SK-N-SH treated with all-trans-retinoic acid at 6 μM for 48 hours (cell line): ENCODE measurements at regions not wholly inside any gene's neighbourhood (a gene's known extent, or its start where the extent isn't known, plus 50 kb on each side); places are given as distances from the start of the nearest gene placed in this dataset.

Source experiments
- GLIS3 ChIP-seq: fragments of 250-450 bp; sonication (Bioruptor Pico); IDR thresholded peaks from 2 replicates; pipeline ENCODE4 v1.5.0; 2020; ENCODE audit warnings: mild to moderate bottlenecking, moderate library complexity
- ISL1 ChIP-seq: fragments of 250-450 bp; sonication (Bioruptor Pico); IDR thresholded peaks from 2 replicates; pipeline ENCODE4 v2.1.2; 2022; ENCODE audit warnings: mild to moderate bottlenecking, moderate library complexity
- OSR1 ChIP-seq: fragments of 250-450 bp; sonication (Bioruptor Pico); IDR thresholded peaks from 2 replicates; pipeline ENCODE4 v1.8.0; 2022; ENCODE audit warnings: moderate library complexity, mild to moderate bottlenecking, inconsistent platforms
- PPARA ChIP-seq: fragments of 250-450 bp; sonication (Bioruptor Pico); IDR thresholded peaks from 2 replicates; pipeline ENCODE4 v1.5.0; 2020; ENCODE audit warnings: mild to moderate bottlenecking, borderline replicate concordance
- RARB ChIP-seq: fragments of 250-450 bp; sonication (Bioruptor Pico); IDR thresholded peaks from 2 replicates; pipeline ENCODE4 v1.8.0; 2021; ENCODE audit warnings: mild to moderate bottlenecking, moderate library complexity
- TCF4 ChIP-seq: fragments of 250-450 bp; sonication (Bioruptor Pico); IDR thresholded peaks from 2 replicates; pipeline ENCODE4 v1.8.0; 2021; ENCODE audit warnings: mild to moderate bottlenecking, moderate library complexity, borderline replicate concordance
- TOX ChIP-seq: fragments of 250-450 bp; sonication (Bioruptor Pico); IDR thresholded peaks from 2 replicates; pipeline ENCODE4 v1.8.0; 2021; ENCODE audit warnings: mild to moderate bottlenecking, moderate library complexity, borderline replicate concordance
- ZC3H10 ChIP-seq: fragments of 250-450 bp; sonication (Bioruptor Pico); IDR thresholded peaks from 2 replicates; pipeline ENCODE4 v1.5.1; 2021; ENCODE audit warnings: mild to moderate bottlenecking, moderate library complexity
- ZNF565 ChIP-seq: fragments of 450-650 bp; formaldehyde crosslinking; conservative IDR thresholded peaks from 2 replicates; pipeline ENCODE4 v1.5.0; 2020; ENCODE audit warnings: low read depth, mild to moderate bottlenecking, moderate library complexity
- ZNF70 ChIP-seq: fragments of 450-650 bp; formaldehyde crosslinking; IDR thresholded peaks from 2 replicates; pipeline ENCODE4 v1.5.0; 2020; ENCODE audit warnings: mild to moderate bottlenecking, moderate library complexity
- TF ChIP-seq, protein P1 (sequence below): fragments of 250-450 bp; sonication (Bioruptor Pico); IDR thresholded peaks from 2 replicates; pipeline ENCODE4 v1.5.1; 2021; ENCODE audit warnings: mild to moderate bottlenecking, moderate library complexity
- TF ChIP-seq, protein P2 (sequence below): fragments of 250-450 bp; sonication (Bioruptor Pico); IDR thresholded peaks from 2 replicates; pipeline ENCODE4 v1.8.0; 2020; ENCODE audit warnings: mild to moderate bottlenecking, moderate library complexity, borderline replicate concordance
- TF ChIP-seq, protein P3 (sequence below): fragments of 250-450 bp; sonication (Bioruptor Pico); IDR thresholded peaks from 2 replicates; pipeline ENCODE4 v1.5.0; 2020; ENCODE audit warnings: mild to moderate bottlenecking, moderate library complexity
- TF ChIP-seq, protein P4 (sequence below): fragments of 250-450 bp; sonication (Bioruptor Pico); IDR thresholded peaks from 2 replicates; pipeline ENCODE4 v1.5.1; 2020; ENCODE audit warnings: low read depth, mild to moderate bottlenecking, moderate library complexity

DNA sequence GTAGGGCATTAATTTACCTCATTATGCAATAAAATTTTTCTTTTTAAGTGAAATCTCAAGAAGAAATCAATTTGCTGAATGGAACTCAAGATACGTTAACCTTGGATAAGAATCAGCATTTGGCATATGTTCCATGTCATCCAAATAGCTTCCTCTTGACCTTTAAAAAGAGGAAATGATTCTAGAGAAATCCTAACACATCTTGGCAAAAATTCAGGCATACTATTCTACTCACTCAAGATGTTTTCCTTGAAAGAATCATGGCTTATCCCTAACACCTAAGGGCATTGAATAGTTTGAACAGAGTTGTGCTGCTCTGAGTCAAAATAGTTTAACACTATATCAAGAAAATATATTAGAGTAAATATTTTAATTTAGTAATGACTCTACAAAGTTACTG is 678.0 kb downstream of the EPHA4 start:
- TF ChIP-seq TCF4 (CRISPR knock-in tag) (no peak), OSR1 (CRISPR knock-in tag) (no peak), ZNF70 (CRISPR knock-in tag) (no peak), ZNF565 (no peak), TOX (no peak), ISL1 (no peak), ZC3H10 (no peak), GLIS3 (CRISPR knock-in tag) (no peak), RARB (CRISPR knock-in tag) (no peak), PPARA (no peak)
- TF ChIP-seq, protein P1, sequence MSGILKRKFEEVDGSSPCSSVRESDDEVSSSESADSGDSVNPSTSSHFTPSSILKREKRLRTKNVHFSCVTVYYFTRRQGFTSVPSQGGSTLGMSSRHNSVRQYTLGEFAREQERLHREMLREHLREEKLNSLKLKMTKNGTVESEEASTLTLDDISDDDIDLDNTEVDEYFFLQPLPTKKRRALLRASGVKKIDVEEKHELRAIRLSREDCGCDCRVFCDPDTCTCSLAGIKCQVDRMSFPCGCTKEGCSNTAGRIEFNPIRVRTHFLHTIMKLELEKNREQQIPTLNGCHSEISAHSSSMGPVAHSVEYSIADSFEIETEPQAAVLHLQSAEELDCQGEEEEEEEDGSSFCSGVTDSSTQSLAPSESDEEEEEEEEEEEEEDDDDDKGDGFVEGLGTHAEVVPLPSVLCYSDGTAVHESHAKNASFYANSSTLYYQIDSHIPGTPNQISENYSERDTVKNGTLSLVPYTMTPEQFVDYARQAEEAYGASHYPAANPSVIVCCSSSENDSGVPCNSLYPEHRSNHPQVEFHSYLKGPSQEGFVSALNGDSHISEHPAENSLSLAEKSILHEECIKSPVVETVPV (CRISPR knock-in tag) = no peak
- TF ChIP-seq, protein P2, sequence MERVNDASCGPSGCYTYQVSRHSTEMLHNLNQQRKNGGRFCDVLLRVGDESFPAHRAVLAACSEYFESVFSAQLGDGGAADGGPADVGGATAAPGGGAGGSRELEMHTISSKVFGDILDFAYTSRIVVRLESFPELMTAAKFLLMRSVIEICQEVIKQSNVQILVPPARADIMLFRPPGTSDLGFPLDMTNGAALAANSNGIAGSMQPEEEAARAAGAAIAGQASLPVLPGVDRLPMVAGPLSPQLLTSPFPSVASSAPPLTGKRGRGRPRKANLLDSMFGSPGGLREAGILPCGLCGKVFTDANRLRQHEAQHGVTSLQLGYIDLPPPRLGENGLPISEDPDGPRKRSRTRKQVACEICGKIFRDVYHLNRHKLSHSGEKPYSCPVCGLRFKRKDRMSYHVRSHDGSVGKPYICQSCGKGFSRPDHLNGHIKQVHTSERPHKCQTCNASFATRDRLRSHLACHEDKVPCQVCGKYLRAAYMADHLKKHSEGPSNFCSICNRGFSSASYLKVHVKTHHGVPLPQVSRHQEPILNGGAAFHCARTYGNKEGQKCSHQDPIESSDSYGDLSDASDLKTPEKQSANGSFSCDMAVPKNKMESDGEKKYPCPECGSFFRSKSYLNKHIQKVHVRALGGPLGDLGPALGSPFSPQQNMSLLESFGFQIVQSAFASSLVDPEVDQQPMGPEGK (CRISPR knock-in tag) = no peak
- TF ChIP-seq, protein P3, sequence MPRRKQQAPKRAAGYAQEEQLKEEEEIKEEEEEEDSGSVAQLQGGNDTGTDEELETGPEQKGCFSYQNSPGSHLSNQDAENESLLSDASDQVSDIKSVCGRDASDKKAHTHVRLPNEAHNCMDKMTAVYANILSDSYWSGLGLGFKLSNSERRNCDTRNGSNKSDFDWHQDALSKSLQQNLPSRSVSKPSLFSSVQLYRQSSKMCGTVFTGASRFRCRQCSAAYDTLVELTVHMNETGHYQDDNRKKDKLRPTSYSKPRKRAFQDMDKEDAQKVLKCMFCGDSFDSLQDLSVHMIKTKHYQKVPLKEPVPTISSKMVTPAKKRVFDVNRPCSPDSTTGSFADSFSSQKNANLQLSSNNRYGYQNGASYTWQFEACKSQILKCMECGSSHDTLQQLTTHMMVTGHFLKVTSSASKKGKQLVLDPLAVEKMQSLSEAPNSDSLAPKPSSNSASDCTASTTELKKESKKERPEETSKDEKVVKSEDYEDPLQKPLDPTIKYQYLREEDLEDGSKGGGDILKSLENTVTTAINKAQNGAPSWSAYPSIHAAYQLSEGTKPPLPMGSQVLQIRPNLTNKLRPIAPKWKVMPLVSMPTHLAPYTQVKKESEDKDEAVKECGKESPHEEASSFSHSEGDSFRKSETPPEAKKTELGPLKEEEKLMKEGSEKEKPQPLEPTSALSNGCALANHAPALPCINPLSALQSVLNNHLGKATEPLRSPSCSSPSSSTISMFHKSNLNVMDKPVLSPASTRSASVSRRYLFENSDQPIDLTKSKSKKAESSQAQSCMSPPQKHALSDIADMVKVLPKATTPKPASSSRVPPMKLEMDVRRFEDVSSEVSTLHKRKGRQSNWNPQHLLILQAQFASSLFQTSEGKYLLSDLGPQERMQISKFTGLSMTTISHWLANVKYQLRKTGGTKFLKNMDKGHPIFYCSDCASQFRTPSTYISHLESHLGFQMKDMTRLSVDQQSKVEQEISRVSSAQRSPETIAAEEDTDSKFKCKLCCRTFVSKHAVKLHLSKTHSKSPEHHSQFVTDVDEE (CRISPR knock-in tag) = no peak
- TF ChIP-seq, protein P4, sequence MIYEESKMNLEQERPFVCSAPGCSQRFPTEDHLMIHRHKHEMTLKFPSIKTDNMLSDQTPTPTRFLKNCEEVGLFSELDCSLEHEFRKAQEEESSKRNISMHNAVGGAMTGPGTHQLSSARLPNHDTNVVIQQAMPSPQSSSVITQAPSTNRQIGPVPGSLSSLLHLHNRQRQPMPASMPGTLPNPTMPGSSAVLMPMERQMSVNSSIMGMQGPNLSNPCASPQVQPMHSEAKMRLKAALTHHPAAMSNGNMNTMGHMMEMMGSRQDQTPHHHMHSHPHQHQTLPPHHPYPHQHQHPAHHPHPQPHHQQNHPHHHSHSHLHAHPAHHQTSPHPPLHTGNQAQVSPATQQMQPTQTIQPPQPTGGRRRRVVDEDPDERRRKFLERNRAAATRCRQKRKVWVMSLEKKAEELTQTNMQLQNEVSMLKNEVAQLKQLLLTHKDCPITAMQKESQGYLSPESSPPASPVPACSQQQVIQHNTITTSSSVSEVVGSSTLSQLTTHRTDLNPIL = no peak
